ENCODE measurements at regions not wholly inside any gene's neighbourhood (a gene's known extent, or its start where the extent isn't known, plus 50 kb on each side); places are given as distances from the start of the nearest gene placed in this dataset.

DNA sequence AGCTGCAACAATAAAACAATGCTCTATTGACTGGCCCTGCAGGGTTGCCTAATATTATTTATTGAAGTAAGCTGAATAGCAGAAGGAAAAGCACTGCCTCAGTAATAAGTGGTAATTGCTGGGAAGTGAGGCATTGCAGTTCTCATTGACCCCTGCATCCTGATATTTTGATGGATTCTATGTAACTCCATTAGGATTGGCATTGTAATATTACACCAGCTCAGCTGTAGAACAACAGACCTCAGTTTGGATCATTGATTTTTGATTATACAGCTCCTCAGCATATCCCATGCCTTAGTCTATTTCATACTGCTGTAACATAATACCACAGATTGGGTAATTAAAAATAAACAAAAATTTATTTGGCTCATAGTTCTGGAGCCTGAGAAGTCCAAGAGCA, 650.6 kb upstream of the SALL1 start:
- TF ChIP-seq, protein P1, sequence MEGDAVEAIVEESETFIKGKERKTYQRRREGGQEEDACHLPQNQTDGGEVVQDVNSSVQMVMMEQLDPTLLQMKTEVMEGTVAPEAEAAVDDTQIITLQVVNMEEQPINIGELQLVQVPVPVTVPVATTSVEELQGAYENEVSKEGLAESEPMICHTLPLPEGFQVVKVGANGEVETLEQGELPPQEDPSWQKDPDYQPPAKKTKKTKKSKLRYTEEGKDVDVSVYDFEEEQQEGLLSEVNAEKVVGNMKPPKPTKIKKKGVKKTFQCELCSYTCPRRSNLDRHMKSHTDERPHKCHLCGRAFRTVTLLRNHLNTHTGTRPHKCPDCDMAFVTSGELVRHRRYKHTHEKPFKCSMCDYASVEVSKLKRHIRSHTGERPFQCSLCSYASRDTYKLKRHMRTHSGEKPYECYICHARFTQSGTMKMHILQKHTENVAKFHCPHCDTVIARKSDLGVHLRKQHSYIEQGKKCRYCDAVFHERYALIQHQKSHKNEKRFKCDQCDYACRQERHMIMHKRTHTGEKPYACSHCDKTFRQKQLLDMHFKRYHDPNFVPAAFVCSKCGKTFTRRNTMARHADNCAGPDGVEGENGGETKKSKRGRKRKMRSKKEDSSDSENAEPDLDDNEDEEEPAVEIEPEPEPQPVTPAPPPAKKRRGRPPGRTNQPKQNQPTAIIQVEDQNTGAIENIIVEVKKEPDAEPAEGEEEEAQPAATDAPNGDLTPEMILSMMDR (IDR thresholded peaks at IDR 0.05; ENCODE audit: unreplicated experiment): no peak
- H3K36me3 Mint-ChIP-seq (ENCODE audit: insufficient read depth): no peaks in the 10 kb centered on the region
- no peak overlapping the region for H3K4me3 Mint-ChIP-seq (ENCODE audit: low read depth)
- no peak overlapping the region for H3K27ac Mint-ChIP-seq
- peaks cover 3% of the 10 kb centered on the region for H3K4me1 Mint-ChIP-seq (ENCODE audit: low read depth)
- DNase-seq (ENCODE audit: low spot score, unreplicated experiment): no peak
- peaks cover 10% of the 10 kb centered on the region for H3K27me3 Mint-ChIP-seq
- peaks cover 3% of the 10 kb centered on the region for H3K9me3 Mint-ChIP-seq (ENCODE audit: low read depth)

GRCh38 chr16:51797669-51798259, 646.7 kb upstream of the SALL1 start:
- H3K27ac Mint-ChIP-seq: no peak overlapping the region
- no peak for DNase-seq (ENCODE audit: low spot score, unreplicated experiment)
- peaks cover 12% of the 10 kb centered on the region for H3K4me1 Mint-ChIP-seq (ENCODE audit: low read depth)
- peaks cover 7% of the 10 kb centered on the region for H3K9me3 Mint-ChIP-seq (ENCODE audit: low read depth)
- no peak overlapping the region for H3K4me3 Mint-ChIP-seq (ENCODE audit: low read depth)
- no peaks in the 10 kb centered on the region for H3K36me3 Mint-ChIP-seq (ENCODE audit: insufficient read depth)
- TF ChIP-seq, protein P1 (IDR thresholded peaks at IDR 0.05; ENCODE audit: unreplicated experiment): no peak
- peaks cover 6% of the 10 kb centered on the region for H3K27me3 Mint-ChIP-seq

DNA sequence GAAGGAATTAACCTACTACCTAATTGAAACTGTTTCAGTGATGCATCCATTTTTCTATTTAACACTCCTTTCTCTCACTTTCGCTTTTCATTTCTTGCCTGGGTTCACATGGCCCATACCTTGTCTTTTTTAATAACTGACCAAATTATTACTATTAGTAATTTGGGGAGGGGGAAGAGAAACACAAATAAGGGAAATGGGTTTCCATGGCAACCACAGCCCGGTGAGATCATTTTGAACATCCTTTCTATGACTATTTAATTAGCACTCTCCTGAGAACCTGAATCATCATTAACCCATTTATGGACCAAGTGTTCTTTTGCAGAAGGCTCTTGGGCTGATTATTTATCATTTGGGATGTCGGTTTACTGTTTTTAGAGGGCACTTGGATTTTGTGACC, 628.2 kb upstream of the SALL1 start:
- DNase-seq (ENCODE audit: low spot score, unreplicated experiment): no peak
- no peaks in the 10 kb centered on the region for H3K4me1 Mint-ChIP-seq (ENCODE audit: low read depth)
- no peak overlapping the region for H3K27ac Mint-ChIP-seq
- H3K4me3 Mint-ChIP-seq (ENCODE audit: low read depth): no peak overlapping the region
- no peaks in the 10 kb centered on the region for H3K36me3 Mint-ChIP-seq (ENCODE audit: insufficient read depth)
- TF ChIP-seq, protein P1 (IDR thresholded peaks at IDR 0.05; ENCODE audit: unreplicated experiment): no peak
- H3K27me3 Mint-ChIP-seq: peaks cover 17% of the 10 kb centered on the region
- H3K9me3 Mint-ChIP-seq (ENCODE audit: low read depth): no peaks in the 10 kb centered on the region

DNA sequence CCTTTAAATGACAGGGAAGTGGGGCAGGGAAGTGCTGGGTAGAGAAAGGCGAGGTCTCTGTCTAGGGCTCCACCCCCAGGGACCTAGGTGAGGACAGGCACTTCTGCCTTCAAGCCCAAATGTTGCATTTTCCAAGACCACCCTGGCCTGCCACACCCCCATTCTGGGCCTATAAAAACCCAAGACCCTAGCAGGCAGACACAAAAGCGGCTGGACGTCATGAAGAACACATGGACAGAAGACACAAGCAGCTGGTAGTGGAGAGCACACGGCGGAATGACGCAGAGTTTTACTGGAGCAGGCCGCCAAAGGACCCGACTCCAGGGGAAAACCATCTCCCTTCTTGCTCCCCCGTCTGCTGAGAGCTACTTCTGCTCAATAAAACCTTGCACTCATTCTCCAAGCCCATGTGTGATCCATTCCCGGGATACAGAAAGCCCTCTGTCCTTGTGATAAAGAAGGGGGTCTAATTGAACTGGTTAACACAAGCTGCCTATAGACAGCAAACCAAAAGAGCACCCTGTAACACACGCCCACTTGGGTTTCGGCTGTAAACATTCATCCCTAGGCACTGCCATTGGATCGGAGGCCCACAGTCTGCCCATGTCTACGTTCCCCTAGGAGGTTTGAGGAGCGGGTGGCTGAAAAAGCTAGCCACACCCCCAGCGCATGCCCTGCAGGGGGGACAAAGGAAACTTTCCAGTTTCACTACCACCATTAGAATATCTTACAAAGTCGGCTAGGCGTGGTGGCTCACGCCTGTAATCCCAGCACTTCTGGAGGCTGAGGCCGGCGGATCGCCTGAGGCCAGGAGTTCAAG, 622.2 kb upstream of the SALL1 start:
- Mint-ChIP-seq H3K4me1 (ENCODE audit: low read depth) (no peaks in the 10 kb centered on the region), H3K9me3 (ENCODE audit: low read depth) (no peaks in the 10 kb centered on the region), H3K27ac (no peak overlapping the region), H3K27me3 (peaks cover 22% of the 10 kb centered on the region), H3K36me3 (ENCODE audit: insufficient read depth) (no peaks in the 10 kb centered on the region), H3K4me3 (ENCODE audit: low read depth) (no peak overlapping the region)
- no peak for DNase-seq (ENCODE audit: low spot score, unreplicated experiment)
- TF ChIP-seq, protein P1 (IDR thresholded peaks at IDR 0.05; ENCODE audit: unreplicated experiment): no peak

DNA sequence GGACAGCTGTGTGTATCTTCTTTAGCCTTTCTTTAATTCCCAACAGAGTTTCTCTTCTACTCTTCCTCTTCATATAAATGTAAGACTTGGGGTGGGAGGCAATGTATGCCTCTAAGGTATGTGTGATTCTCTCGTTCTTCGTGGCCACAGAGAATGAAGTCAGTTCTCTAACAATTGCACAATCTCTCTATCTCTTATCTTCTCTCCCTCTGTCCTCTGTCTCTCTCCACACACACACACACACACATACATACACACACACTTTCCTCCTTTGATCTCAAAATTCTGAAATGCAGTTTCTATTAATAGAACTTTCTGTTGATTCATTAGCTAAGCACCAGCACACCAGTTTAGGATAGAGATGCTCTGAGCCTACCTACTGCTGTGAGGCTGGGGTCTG, 615.7 kb upstream of the SALL1 start:
- no peak for DNase-seq (ENCODE audit: low spot score, unreplicated experiment)
- H3K4me1 Mint-ChIP-seq (ENCODE audit: low read depth): peaks cover 11% of the 10 kb centered on the region
- TF ChIP-seq, protein P1 (IDR thresholded peaks at IDR 0.05; ENCODE audit: unreplicated experiment): no peak
- no peak overlapping the region for H3K4me3 Mint-ChIP-seq (ENCODE audit: low read depth)
- H3K27ac Mint-ChIP-seq: no peak overlapping the region
- H3K27me3 Mint-ChIP-seq: peaks cover 72% of the 10 kb centered on the region
- no peaks in the 10 kb centered on the region for H3K36me3 Mint-ChIP-seq (ENCODE audit: insufficient read depth)
- H3K9me3 Mint-ChIP-seq (ENCODE audit: low read depth): no peaks in the 10 kb centered on the region
